Spleen (tissue), 7 donors: ENCODE measurements at regions not wholly inside any gene's neighbourhood (a gene's known extent, or its start where the extent isn't known, plus 50 kb on each side); places are given as distances from the start of the nearest gene placed in this dataset.

ENCODE experiments used
- POLR2A ChIP-seq, 3 donors: fragments of 450-650 bp; IDR thresholded peaks; one replicate each; pipeline ENCODE4 v1.5.1; 2017; ENCODE audit warnings: antibody characterized with exemption in 3 of 3, mild to moderate bottlenecking in 1 of 3
- POLR2AphosphoS5 ChIP-seq, 3 donors: sonication (generic); formaldehyde crosslinking; IDR thresholded peaks; one replicate each; pipeline ENCODE4 v1.5.1; 2017; ENCODE audit warnings: antibody characterized with exemption in 3 of 3
- TF ChIP-seq, protein P1 (sequence below), 11 experiments: fragments of 200-600 bp in 7 of 11; fragments of 450-650 bp in 4 of 11; sonication (generic) in 4 of 11; IDR thresholded peaks in 8 of 11; conservative IDR thresholded peaks in 3 of 11; 1 replicate in 7 of 11; 2 replicates in 4 of 11; pipeline versions ENCODE4 v1.4.0 to v1.8.0; 2016 to 2021; ENCODE audit warnings: antibody characterized with exemption in 11 of 11, inconsistent platforms in 4 of 11, mild to moderate bottlenecking in 1 of 11
- donor health status: DM: no; HTN: no; CAD: no; lungs with moderate emphysema.
- donor health status: DM: no; HTN: no; CAD: no.
- donor health status: DM: no; HTN: no; CAD: no.

DNA sequence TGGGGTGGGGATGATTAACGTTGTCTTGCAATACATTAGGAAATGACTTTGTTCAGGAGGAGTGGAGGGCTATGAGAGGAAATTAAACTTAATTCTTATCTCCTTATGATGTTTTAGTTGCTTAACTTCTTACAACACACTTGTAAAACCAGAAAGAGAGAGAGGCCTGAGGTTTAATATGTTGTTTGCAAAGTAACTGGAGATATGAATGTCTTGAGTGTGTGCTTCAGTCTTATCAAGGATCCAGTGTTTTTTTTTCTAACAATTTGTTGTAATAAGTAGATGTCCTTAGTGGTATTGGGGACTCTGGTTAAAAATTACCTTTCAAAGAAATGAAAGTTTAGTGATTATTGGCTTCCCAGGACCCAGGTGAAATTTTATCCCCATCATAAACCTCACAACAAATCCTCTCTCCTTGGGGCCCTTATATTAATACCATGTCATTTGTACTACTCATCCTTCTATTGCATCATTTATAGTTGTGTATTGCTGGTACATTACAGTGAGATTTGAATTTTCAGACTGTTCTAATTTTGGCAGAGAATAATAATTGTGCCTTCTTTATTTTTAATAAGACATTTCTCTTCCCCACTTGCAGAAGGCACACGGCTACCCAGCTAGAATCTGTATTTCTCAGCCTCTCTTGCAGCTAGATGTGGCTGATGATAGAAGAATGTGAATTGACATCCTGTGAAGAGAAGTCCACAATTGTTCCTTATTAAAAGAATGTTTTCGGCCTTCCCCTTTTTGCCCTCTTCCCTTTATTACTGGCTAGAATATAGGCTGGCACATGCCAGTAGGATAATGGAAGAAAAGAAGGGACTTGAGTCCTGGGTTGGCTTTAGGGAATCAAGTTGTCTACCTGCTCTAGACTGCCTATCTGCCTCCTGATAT lies 91.9 kb upstream of the CXCR4 start:
- no peak for TF ChIP-seq POLR2AphosphoS5 (IDR thresholded peaks at IDR 0.05)
- TF ChIP-seq, protein P1, sequence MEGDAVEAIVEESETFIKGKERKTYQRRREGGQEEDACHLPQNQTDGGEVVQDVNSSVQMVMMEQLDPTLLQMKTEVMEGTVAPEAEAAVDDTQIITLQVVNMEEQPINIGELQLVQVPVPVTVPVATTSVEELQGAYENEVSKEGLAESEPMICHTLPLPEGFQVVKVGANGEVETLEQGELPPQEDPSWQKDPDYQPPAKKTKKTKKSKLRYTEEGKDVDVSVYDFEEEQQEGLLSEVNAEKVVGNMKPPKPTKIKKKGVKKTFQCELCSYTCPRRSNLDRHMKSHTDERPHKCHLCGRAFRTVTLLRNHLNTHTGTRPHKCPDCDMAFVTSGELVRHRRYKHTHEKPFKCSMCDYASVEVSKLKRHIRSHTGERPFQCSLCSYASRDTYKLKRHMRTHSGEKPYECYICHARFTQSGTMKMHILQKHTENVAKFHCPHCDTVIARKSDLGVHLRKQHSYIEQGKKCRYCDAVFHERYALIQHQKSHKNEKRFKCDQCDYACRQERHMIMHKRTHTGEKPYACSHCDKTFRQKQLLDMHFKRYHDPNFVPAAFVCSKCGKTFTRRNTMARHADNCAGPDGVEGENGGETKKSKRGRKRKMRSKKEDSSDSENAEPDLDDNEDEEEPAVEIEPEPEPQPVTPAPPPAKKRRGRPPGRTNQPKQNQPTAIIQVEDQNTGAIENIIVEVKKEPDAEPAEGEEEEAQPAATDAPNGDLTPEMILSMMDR (IDR thresholded peaks at IDR 0.05 in 8 of 11, conservative IDR thresholded peaks at IDR 0.05 in 3 of 11) = no peak
- no peak for TF ChIP-seq POLR2A (IDR thresholded peaks at IDR 0.05)
